GM19035 (cell line): ENCODE measurements at regions not wholly inside any gene's neighbourhood (a gene's known extent, or its start where the extent isn't known, plus 50 kb on each side); places are given as distances from the start of the nearest gene placed in this dataset.
"Not testable (repeated sequence)": the region's sequence is repeated elsewhere in the genome, so short reads cannot be mapped to it uniquely, and the experiment has no call there.

Experiments
- ATAC-seq: cut with Tn5 transposase; IDR thresholded peaks from one replicate; pipeline ENCODE4 v1.9.1; 2021; ENCODE audit not compliant: unreplicated experiment

DNA sequence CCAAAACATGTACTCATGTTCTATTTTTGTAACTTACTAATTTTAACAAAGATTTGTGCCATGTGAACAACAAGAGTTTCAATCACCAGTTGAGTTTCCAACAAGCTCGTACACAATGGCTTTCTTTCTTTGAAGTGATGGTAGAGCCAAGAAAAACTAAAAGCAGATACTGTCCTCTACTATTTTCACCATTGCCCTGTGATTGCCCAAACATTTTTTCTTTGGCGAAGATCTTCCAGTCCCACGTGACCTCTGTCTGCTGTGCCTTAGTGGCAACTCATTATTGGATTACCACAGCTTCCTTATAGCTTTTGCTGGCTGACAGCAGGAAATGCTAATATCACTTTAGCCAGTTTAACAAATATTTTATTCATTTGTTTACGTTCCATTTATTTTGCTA lies 1147.1 kb downstream of the STIM2 start:
- no peak for ATAC-seq

DNA sequence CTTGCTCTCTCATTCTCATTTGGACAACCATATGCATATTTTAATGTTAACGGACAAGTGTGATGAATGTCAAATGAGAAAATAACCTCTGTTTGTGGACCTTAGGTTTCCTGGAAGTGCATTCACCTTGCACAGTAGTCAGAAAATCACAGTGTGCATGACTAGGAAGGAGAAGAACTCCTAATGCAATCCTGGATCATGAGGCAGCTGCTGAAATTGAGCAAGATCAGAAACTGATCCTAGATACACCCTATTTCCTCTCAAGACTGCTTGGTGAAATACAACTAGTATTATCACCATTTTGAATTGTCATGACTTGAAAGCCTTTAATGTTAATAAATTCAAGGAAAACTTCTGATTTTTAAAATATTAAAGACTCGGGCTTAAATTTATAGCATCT lies 1148.9 kb downstream of the STIM2 start:
- no peak for ATAC-seq

DNA sequence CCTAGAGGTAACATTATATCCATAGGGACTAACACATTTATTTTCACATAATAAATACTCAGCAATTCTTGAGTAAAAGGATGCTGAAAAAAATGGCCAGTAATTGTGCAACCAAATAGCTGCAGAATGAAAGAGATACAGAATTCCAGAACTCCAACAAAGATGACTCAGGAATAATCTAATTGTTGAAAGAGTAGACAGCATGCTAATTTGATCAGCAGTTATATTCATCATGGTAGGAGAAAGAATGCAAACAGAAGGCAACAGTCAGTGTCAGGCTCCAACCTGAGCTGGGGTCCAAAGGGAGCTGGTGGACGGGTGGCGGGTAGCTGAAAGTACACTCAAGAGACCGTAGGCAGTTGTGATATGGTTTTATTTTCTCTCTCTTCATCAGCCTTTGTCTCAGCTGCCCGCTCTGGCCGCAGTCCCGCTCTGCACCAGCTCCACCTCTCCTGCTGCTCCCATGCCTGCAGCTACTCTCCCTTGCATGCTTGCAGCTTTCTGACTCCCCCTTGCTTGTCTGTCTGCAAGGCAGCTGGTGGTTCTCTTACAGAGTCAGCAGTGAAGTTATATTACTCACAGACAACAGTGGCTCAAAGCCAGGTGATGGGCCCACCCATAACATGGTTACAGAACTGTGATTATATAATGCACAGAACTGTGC lies 1150.1 kb downstream of the STIM2 start:
- no peak for ATAC-seq

DNA sequence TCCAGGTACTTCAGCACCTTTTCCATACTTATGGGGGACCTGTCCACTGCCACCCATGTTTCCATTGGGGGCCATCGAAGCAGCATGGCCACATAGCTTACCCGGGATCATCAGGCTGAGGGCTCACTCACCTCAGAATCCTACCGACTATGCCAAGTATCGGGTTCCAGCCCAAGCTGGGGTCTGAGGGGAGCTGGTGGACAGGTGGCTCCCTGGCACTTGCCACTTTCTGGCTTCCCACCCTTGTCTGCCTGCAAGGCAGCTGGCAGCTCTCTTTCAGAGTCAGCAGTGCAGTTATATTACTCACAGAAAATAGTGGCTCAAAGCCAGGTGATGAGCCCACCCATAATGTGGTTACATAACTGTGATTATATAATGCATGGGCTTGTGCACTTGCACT lies 1153.8 kb downstream of the STIM2 start:
- no peak for ATAC-seq

DNA sequence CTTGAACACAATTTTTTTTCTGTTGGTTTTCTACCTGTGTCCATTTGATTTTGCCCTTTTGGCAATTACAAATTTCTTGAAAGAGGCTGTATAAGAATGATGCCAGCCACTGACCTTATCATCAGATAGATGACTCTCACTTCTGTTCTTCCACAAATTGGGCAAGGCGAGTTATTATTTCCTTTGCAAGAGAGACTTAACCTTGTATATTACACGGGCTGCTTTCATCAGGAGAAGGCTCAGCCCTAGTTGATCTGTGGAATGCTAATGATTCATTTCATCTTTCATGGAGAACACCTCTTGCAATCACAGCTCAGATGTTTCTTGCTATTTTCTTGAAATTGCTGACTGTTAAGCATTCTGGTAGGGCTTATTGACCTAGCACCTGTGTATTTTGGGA lies 1155.4 kb downstream of the STIM2 start:
- ATAC-seq: no peak

DNA sequence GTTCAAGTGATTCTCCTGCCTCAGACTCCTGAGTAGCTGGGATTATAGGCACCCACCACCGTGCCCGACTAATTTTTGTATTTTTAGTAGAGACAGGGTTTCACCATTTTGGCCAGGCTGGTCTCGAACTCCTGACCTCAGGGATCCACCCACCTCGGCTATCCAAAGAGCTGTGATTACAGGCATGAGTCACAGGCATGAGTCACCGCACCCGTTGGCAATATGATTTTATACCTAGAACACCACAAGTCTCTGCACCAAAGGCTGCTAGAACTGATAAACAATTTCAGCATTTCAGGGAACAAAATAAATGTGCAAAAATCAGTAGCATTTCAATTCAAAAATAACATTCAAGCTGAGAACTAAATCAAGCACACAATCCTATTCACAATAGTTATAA lies 1177.6 kb downstream of the STIM2 start:
- not testable (repeated sequence) for ATAC-seq

DNA sequence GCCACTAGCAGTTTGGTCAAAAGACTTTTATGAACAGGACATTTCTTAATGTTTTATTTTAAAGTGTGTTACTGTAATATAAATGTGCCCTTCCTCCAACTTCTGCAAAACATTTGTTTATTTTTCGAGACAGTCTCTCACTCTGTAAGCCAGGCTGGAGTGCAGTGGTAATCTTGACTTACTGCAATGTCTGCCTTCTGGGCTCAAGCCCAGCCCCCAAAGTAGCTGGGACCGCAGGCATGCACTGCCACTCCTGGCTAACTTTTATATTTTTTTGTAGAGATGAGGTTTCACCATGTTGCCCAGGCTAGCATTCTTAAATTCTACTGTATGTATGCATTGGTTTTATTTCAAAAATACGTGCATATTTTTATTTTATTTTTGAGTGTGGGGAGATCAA lies 1201.9 kb downstream of the STIM2 start:
- no peak for ATAC-seq

DNA sequence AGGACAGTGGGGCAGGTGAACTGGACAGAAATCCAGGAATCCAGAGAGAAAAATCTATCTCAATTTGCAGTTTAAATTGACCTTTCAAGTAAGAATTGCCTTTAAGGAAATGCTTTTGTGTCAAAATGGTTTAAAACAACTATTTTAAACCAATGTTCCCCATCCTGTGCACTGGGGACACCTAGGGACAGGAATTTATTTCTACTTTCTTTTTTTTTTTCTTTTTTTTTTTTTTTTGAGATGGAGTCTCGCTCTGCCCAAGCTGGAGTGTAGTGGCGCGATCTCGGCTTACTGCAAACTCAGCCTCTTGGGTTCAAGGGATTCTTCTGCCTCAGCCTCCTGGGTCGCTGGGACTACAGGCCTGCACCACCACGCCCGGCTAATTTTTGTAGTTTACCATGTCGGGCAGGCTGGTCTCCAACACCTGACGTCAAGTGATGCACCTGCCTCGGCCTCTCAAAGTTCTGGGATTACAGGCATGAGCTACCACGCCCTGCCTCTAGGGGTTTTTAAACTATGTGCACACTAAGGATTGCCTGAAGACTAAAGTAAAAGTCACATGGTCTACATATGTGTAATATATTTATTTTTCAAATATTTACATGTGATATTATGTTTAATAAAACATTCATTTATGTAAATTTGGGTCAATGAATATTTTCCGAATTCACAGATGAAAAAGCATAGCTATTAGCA lies 1213.4 kb downstream of the STIM2 start:
- ATAC-seq: no peak

DNA sequence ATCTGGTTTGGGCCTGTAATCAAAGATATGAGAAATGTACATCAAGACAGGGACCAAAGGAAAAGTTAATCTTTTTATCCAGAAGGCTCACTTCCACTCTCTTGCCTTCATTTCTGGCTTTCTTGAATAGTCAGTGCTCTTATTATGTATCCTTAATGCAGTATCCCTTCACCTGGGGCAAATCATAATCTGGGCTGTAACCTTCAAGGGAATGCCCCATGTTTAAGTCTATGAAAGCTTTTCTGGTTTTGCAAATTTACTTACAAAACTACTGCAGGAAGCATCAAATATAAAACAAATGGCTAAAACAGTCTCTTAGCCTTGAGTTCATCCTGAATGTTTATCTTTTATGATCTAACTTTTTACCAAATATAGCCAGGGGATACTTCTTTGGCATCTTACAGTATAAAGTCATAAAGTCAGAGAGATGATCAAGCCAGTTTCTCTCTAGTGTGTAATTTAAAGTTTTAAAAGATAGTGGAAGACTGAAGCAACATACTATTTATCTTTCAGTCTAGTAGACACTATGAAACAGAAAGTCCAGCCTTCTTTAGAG lies 1214.8 kb downstream of the STIM2 start:
- ATAC-seq: no peak

DNA sequence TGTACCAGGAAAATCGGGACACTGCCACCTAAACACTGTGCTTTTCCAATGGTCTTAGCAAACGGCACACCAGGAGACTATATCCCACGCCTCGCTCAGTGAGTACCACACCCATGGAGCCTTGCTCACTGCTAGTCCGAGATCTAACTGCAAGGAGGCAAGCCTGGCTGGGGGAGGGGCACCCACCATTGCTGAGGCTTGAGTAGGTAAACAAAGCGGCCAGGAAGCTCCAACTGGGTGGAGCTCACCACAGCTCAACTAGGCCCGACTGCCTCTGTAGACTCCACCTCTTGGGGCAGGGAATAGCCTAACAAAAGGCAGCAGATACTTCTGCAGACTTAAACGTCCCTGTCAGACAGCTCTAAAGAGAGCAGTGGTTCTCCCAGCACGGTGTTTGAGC lies 1216.6 kb downstream of the STIM2 start:
- not testable (repeated sequence) for ATAC-seq

DNA sequence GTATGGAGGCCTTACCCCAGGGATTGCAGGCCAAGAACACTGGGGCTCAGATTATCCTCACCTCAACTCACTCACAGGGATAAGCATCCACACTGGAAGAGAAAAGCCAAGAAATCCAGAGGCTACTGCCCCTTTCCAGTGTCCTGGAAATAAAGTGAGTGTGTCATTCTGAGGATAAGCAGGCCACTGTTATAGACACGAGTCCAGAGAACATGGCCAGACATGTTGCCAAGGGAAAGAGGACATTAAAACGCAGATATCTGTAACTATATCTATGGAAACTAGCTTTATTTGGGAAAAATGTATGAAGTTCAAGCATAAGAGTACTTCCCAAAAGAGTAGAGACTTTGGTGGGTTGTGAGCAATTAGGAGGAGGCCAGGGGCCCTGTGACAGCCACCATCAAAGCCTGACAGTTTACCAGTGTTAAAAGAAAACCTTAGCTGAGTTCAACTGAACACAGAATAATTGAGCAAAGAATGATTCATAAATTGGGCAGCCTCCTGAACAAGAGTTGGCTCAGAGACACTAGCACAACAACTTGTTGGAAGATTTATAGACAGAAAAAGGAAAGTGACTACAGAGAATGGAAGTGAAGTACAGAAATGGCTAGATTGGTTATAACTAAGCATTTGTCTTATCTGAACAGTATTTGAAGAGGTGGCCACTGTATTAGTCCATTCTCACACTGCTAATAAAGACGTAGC lies 1222.2 kb downstream of the STIM2 start:
- ATAC-seq: no peak

DNA sequence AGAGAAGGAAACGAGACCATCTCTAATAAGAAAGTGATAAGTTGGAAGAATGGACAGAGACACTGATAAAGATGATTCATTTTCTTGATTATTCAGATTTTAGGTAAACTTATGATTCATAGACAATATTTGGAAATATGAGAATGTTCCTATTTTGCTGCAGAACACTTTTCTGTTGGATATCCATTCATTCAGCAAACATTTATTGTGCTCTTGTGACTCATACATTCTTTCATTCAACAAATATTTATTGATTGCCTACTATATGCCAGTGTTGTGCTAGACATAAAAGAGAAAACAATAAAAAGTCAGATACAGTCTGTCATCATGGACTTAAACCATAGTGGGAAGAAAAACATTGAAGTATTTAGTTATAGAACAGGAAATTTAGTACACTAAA lies 1232.0 kb downstream of the STIM2 start:
- no peak for ATAC-seq

DNA sequence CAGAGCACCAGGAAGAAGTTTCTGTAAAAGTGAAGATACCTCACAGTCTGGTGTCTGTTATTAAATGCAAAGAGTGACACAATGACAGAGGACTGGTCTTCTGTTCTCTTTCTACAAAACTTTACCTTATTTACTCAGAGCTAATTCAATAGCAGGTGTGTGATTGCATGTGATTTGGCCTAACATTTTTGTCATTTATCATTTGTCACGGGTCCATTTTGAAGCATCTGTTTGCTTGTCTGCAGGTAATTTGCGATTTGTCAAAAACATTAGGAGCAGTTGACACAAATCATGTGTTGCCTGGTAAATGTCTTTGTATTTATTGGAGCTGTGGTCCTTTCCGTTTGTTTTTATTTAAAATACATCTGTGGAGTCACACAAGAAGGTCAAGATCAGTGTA lies 1232.4 kb downstream of the STIM2 start:
- no peak for ATAC-seq

DNA sequence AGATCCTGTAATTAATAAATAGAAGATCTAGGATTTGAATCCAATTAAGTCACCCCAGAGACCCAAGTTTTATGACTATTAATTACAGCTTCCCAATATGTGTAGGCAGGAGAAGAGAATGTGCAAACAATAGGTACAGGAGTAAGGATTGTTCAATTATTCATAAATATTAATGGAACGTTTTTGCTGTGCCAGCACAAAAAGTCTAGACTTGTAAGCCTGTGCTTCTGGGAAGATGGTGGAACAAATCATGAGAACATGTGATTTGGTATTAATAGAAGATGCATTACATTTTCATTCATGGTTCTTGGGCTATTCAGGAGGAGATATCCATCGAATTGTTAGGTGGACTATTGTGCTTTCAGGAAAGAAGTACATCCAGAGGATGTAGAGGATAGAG lies 1240.9 kb downstream of the STIM2 start:
- no peak for ATAC-seq

DNA sequence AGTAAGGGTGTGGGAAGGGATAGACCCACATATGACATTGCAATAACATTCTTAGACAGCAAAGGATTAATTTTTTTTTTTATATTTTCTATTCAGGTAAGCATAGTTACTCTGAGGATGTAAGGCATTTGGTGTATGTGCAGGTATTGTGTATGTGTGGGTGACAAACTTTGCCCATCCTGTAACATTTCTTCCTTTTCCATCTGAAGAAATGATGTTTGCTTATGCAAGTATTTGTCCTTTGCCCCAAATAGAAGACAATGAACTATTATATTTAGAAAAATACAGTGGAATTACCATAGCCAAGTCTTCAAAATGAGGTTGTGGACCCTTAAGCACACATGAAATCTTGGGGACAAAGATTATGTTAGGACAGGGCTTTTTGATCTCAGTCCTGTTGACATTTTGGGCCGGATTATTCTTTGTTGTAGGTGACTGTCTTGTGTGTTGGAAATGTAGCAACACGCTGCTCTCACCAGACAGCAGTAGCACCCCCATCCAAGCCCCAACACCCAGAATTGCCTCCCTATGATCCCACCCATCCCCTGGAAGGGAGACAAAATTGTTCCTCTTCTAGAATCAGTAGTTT lies 1244.7 kb downstream of the STIM2 start:
- ATAC-seq: no peak

DNA sequence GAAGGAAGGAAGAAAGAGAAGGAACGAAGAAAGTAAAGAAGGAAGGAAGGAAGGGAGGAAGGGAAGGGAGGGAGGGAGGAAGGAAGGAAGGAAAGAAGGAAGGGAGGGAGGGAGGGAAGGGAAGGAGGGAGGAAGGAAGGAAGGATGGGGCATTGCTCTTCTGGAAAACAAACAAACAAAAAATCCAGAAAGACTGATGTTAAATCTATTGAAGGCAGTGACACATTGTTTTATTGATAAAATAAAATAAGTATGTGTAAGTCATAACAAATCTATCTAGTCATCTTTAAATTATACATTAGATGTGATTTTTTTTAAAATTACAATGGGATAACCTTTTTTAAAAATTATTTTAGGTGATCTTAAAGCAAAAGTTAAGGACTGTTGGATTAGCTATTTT lies 1245.5 kb downstream of the STIM2 start:
- ATAC-seq: no peak

DNA sequence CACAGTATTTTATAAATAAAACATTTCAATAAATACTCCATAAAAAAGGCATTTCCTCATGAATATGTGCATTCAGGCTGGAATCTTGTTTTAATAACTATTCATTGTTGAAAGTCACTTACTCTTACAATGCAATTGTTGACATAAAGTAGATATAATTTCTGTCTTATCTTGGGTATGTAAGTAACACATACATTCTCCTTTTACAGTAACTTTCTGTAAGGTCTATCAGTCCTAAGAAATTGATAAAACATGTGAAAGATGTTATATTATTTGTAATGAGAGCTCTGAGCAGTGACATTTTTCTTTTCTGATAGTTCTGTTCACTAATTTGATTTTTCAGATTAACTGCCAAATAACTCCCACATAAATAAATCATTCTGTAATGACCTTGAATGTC lies 1249.2 kb downstream of the STIM2 start:
- no peak for ATAC-seq

DNA sequence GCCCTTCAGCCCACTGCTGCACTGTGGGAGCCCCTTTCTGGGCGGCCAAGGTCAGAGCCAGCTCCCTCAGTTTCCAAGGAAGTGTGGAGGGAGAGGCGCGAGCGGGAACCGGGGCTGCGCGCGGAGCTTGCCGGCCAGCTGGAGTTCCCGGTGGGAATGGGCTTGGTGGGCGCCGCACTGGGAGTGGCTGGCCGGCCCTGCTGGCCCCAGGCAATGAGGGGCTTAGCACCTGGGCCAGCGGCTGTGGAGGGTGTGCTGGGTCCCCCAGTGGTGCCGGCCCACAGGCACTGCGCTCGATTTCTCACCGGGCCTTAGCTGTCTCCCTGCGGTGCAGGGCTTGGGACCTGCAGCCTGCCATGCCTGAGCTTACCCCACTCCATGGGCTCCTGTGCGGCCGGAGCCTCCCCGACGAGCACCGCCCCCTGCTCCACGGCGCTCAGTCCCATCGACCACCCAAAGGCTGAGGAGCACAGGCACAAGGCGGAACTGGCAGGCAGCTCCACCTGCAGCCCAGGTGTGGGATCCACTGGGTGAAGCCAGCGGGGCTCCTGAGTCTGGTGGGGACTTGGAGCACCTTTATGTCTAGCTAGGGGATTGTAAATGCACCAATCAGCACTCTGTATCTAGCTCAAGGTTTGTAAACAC lies 1252.2 kb downstream of the STIM2 start:
- ATAC-seq: not testable (repeated sequence)

DNA sequence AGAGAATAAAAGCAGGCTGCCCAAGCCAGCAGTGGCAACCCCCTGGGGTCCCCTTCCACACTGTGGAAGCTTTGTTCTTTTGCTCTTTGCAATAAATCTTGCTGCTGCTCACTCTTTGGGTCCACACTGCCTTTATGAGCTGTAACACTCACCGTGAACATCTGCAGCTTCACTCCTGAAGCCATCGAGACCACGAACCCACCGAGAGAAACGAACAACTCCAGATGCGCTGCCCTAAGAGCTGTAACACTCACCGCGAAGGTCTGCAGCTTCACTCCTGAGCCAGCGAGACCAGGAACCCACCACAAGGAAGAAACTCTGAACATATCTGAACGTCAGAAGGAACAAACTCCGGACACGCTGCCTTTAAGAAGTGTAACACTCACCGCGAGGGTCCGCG lies 1252.9 kb downstream of the STIM2 start:
- ATAC-seq: not testable (repeated sequence)

DNA sequence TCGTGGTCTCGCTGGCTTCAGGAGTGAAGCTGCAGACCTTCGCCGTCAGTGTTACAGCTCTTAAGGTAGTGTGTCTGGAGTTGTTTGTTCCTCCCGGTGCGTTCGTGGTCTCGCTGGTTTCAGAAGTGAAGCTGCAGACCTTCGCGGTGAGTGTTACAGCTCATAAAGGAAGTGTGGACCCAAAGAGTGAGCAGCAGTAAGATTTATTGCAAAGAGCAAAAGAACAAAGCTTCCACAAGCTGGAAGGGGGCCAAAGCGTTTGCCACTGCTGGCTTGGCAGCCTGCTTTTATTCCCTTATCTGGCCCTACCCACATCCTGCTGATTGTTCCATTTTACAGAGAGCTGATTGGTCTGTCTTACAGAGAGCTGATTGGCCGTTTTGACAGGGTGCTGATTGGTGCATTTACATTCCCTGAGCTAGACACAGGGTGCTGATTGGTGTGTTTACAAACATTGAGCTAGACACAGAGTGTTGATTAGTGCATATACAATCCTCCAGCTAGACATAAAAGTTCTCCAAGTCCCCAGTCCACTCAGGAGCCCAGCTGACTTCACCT lies 1256.0 kb downstream of the STIM2 start:
- not testable (repeated sequence) for ATAC-seq
